Upper lobe of left lung (tissue), 6 donors: ENCODE measurements at regions not wholly inside any gene's neighbourhood (a gene's known extent, or its start where the extent isn't known, plus 50 kb on each side); places are given as distances from the start of the nearest gene placed in this dataset.

ENCODE experiments used
- ATAC-seq, 2 donors: fragments of 200-7000 bp; cut with Tn5 transposase; one replicate each; pipeline ENCODE4 v1.9.1; 2022; ENCODE audit warnings: mild to moderate bottlenecking in 2 of 2, moderate library complexity in 2 of 2; ENCODE audit not compliant: low FRiP score in 2 of 2
- DNase-seq, 2 donors: peaks; one replicate each; pipeline ENCODE4 v3.0.0-alpha.2; 2019 to 2020
- H3K27ac ChIP-seq, 4 donors: fragments of 200-600 bp; sonication (generic); one replicate each; pipeline ENCODE4 v1.5.1; 2016 to 2019
- H3K27me3 ChIP-seq, 4 donors: fragments of 200-600 bp; sonication (generic); one replicate each; pipeline ENCODE4 v1.5.1; 2017 to 2019
- H3K36me3 ChIP-seq, 4 donors: fragments of 200-600 bp; sonication (generic); one replicate each; pipeline ENCODE4 v1.5.1; 2016 to 2019
- H3K4me1 ChIP-seq, 4 donors: fragments of 200-600 bp; sonication (generic); one replicate each; pipeline ENCODE4 v1.5.1; 2018 to 2019
- H3K4me3 ChIP-seq, 4 donors: fragments of 200-600 bp; sonication (generic); one replicate each; pipeline ENCODE4 v1.5.1; 2017 to 2019; ENCODE audit warnings: mild to moderate bottlenecking in 2 of 4, moderate library complexity in 1 of 4
- H3K9me3 ChIP-seq, 4 donors: fragments of 200-600 bp; sonication (generic); one replicate each; pipeline ENCODE4 v1.5.1; 2018 to 2019
- EP300 ChIP-seq, 4 donors: sonication (generic); formaldehyde crosslinking; IDR thresholded peaks; one replicate each; pipeline ENCODE4 v1.5.1; 2017; ENCODE audit warnings: antibody characterized with exemption in 4 of 4, control low read depth in 2 of 4
- POLR2A ChIP-seq, 4 donors: fragments of 450-650 bp; IDR thresholded peaks; one replicate each; pipeline ENCODE4 v1.5.1; 2016 to 2017; ENCODE audit warnings: antibody characterized with exemption in 4 of 4, mild to moderate bottlenecking in 2 of 4
- POLR2AphosphoS5 ChIP-seq, 2 donors: sonication (generic); formaldehyde crosslinking; IDR thresholded peaks; one replicate each; pipeline ENCODE4 v1.5.1; 2017; ENCODE audit warnings: antibody characterized with exemption in 2 of 2
- WGBS, 2 donors: methylation state at CpG; one replicate each; pipeline ENCODE4 v1.1.5; 2017 to 2018; 5-methylcytosine and 5-hydroxymethylcytosine counted together
- TF ChIP-seq, protein P1 (sequence below), 6 experiments: fragments of 450-650 bp in 4 of 6; fragments of 200-600 bp in 2 of 6; sonication (generic) in 2 of 6; IDR thresholded peaks; one replicate each; pipeline ENCODE4 v1.5.1; 2016 to 2019; ENCODE audit warnings: antibody characterized with exemption in 6 of 6
- donor health status: DM: no; HTN: no; CAD: no; lungs with moderate emphysema.
- donor health status: DM: no; HTN: yes; CAD: no; lungs with severe emphysema.

DNA sequence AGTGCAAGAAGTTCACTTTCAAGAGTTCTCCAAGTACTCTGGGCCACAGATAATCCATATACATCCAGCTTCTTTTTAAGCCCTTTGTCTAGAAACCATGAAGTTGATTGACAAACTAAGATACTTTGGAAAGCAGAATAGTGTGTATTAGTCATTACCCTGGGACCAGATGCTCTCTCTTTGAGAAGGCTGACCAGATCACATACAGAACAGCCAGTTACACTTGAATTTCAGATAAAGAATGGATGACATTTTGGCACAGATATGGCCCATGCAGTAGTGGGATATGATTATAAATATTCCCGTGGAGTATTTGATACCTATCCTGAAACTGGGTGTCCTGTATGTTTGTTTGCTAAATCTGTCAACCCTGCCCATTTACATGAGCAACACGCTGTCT is 414.2 kb downstream of the KLF5 start:
- Histone ChIP-seq H3K36me3 (no peaks in the 10 kb centered on the region), H3K4me3 (no peak overlapping the region), H3K27me3 (no peaks in the 10 kb centered on the region), H3K27ac (no peak overlapping the region), H3K4me1 (no peaks in the 10 kb centered on the region), H3K9me3 (no peaks in the 10 kb centered on the region)
- no peak for ATAC-seq
- 77 to 90% methylated on average over 2 of the region's 2 CpGs for WGBS, 2 donors
- TF ChIP-seq, protein P1, sequence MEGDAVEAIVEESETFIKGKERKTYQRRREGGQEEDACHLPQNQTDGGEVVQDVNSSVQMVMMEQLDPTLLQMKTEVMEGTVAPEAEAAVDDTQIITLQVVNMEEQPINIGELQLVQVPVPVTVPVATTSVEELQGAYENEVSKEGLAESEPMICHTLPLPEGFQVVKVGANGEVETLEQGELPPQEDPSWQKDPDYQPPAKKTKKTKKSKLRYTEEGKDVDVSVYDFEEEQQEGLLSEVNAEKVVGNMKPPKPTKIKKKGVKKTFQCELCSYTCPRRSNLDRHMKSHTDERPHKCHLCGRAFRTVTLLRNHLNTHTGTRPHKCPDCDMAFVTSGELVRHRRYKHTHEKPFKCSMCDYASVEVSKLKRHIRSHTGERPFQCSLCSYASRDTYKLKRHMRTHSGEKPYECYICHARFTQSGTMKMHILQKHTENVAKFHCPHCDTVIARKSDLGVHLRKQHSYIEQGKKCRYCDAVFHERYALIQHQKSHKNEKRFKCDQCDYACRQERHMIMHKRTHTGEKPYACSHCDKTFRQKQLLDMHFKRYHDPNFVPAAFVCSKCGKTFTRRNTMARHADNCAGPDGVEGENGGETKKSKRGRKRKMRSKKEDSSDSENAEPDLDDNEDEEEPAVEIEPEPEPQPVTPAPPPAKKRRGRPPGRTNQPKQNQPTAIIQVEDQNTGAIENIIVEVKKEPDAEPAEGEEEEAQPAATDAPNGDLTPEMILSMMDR (IDR thresholded peaks at IDR 0.05) = no peak
- TF ChIP-seq POLR2AphosphoS5 (IDR thresholded peaks at IDR 0.05) = no peak
- no peak for DNase-seq

DNA sequence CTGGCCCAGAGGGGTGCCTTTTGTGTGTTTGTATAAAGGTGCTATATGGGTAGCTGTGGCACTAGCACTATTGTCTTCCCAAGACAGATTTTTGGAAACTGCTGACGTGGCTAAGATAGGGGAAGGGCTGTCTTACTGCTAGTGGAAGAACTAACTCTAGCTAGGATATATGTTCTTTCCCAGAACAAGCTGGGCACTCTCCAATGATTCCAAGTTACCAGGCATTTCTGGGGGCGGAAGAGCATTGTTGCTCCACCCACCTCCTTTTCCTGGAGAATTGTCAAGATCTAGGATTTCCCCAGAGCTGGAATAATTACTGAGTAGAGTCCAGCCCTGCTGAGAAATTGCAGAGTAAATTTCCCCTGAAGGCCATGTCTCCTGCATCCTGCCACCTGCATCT is 408.3 kb downstream of the KLF5 start:
- Histone ChIP-seq H3K36me3 (no peaks in the 10 kb centered on the region), H3K27ac (no peak overlapping the region), H3K27me3 (no peaks in the 10 kb centered on the region), H3K4me1 (no peaks in the 10 kb centered on the region), H3K4me3 (no peak overlapping the region), H3K9me3 (no peaks in the 10 kb centered on the region)
- DNase-seq (no peak), ATAC-seq (no peak)
- 42 to 63% methylated on average over 2 of the region's 2 CpGs for WGBS, 2 donors
- TF ChIP-seq, protein P1 (IDR thresholded peaks at IDR 0.05) = no peak
- no peak for TF ChIP-seq EP300 (IDR thresholded peaks at IDR 0.05)

DNA sequence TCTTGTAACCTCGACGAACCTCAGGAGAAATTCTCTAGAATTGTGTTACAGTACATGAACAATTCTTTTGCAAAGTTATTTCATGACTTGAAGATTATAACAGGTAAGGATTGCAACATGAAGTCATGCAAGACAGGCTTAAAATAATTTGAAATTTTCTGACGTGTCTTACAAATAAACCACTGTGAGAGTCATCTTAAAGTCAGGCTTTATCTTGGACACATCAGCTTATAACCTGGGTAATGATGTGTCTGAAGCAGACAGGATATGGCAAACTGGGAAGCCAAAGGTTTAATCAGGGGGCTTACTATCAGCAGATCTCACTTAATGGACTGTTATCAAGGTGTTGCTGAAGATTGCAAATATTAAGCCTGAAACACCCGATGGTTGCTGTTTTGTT is 407.8 kb downstream of the KLF5 start:
- WGBS, 2 donors = 64% methylated on average over 4 of the region's 4 CpGs
- TF ChIP-seq EP300 (IDR thresholded peaks at IDR 0.05) = no peak
- TF ChIP-seq POLR2A (IDR thresholded peaks at IDR 0.05) = no peak
- no peak for TF ChIP-seq POLR2AphosphoS5 (IDR thresholded peaks at IDR 0.05)
- TF ChIP-seq, protein P1 (IDR thresholded peaks at IDR 0.05) = no peak
- no peaks in the 10 kb centered on the region for H3K4me1 ChIP-seq
- H3K9me3 ChIP-seq = no peaks in the 10 kb centered on the region
- DNase-seq (no peak), ATAC-seq (no peak)
- no peak overlapping the region for H3K4me3 ChIP-seq
- H3K27ac ChIP-seq = no peak overlapping the region
- H3K27me3 ChIP-seq = no peaks in the 10 kb centered on the region
- H3K36me3 ChIP-seq = no peaks in the 10 kb centered on the region

DNA sequence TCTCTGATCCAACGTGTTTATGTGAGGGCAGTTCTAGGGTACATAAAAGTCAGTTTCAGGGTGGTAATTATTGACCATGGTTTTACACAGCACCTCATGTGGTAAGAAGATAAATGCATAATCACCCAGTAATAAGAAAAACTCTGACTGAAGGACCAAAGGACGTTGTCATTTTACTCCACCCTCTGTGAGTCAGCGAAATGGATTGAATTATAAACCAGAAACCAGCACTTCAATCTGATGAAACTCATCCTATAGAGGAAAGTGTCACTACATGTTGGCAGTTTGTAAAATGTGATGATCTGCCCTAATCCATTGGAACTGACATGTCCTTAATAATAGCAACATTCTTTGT is 406.8 kb downstream of the KLF5 start:
- 46 to 49% methylated on average over 3 of the region's 3 CpGs for WGBS, 2 donors
- DNase-seq (no peak), ATAC-seq (no peak)

More for the DNA sequence above, 406.8 kb downstream of the KLF5 start:
- Histone ChIP-seq H3K9me3 (no peaks in the 10 kb centered on the region), H3K27me3 (no peaks in the 10 kb centered on the region), H3K27ac (no peak overlapping the region), H3K4me3 (no peak overlapping the region), H3K36me3 (no peaks in the 10 kb centered on the region), H3K4me1 (no peaks in the 10 kb centered on the region)
- no peak for TF ChIP-seq EP300 (IDR thresholded peaks at IDR 0.05)
- TF ChIP-seq, protein P1 (IDR thresholded peaks at IDR 0.05) = no peak
- no peak for TF ChIP-seq POLR2A (IDR thresholded peaks at IDR 0.05)
- TF ChIP-seq POLR2AphosphoS5 (IDR thresholded peaks at IDR 0.05) = no peak
